H9 (cell line): ENCODE measurements at regions not wholly inside any gene's neighbourhood (a gene's known extent, or its start where the extent isn't known, plus 50 kb on each side); places are given as distances from the start of the nearest gene placed in this dataset.

Experiments used
- DNase-seq: peaks from one replicate; pipeline ENCODE4 v3.0.0-alpha.2; 2017
- H2AFZ ChIP-seq: one replicate; pipeline ENCODE4 v1.6.1; 2013; ENCODE audit warnings: mild to moderate bottlenecking, low read length, control low read depth, moderate library complexity
- H2AK5ac ChIP-seq: 2 replicates; pipeline ENCODE4 v1.6.1; 2013; ENCODE audit warnings: low read length, control low read depth, mixed read lengths; ENCODE audit not compliant: insufficient read length
- H2BK120ac ChIP-seq: one replicate; pipeline ENCODE4 v1.6.1; 2013; ENCODE audit warnings: low read depth, mild to moderate bottlenecking, low read length, control low read depth, inconsistent platforms; ENCODE audit not compliant: poor library complexity, severe bottlenecking
- H2BK12ac ChIP-seq: 2 replicates; pipeline ENCODE4 v1.6.1; 2013; ENCODE audit warnings: low read length, control low read depth, mixed read lengths, low read depth; ENCODE audit not compliant: insufficient read length
- H2BK15ac ChIP-seq: 2 replicates; pipeline ENCODE4 v1.6.1; 2013; ENCODE audit warnings: low read depth, low read length, control low read depth
- H2BK20ac ChIP-seq: one replicate; pipeline ENCODE4 v1.6.1; 2013; ENCODE audit warnings: low read depth, mild to moderate bottlenecking, low read length, control low read depth, inconsistent platforms; ENCODE audit not compliant: poor library complexity, severe bottlenecking
- H2BK5ac ChIP-seq: 2 replicates; pipeline ENCODE4 v1.6.1; 2013; ENCODE audit warnings: low read length, control low read depth, mixed read lengths; ENCODE audit not compliant: insufficient read length
- H3K14ac ChIP-seq: 2 replicates; pipeline ENCODE4 v1.6.1; 2013; ENCODE audit warnings: low read length, control low read depth; ENCODE audit not compliant: insufficient read depth
- H3K18ac ChIP-seq: 2 replicates; pipeline ENCODE4 v1.6.1; 2013; ENCODE audit warnings: low read depth, mild to moderate bottlenecking, mixed read lengths, low read length, control low read depth; ENCODE audit not compliant: insufficient read length
- H3K23ac ChIP-seq: 2 replicates; pipeline ENCODE4 v1.6.1; 2013; ENCODE audit warnings: low read length, control low read depth, mixed read lengths, low read depth; ENCODE audit not compliant: insufficient read length
- H3K23me2 ChIP-seq: 2 replicates; pipeline ENCODE4 v1.6.1; 2013; ENCODE audit warnings: low read depth, mild to moderate bottlenecking, mixed read lengths, low read length, control low read depth; ENCODE audit not compliant: insufficient read length, poor library complexity, severe bottlenecking
- H3K27ac ChIP-seq: 2 replicates; pipeline ENCODE4 v1.5.1; 2013; ENCODE audit warnings: low read length, control low read depth, mixed read lengths, low read depth; ENCODE audit not compliant: insufficient read length
- H3K27me3 ChIP-seq: 2 replicates; pipeline ENCODE4 v1.6.1; 2013; ENCODE audit warnings: low read length, control low read depth, inconsistent platforms; ENCODE audit not compliant: insufficient read depth
- H3K4ac ChIP-seq: 2 replicates; pipeline ENCODE4 v1.6.1; 2013; ENCODE audit warnings: low read depth, mild to moderate bottlenecking, control low read depth, inconsistent platforms, low read length, moderate library complexity
- H3K4me1 ChIP-seq: 2 replicates; pipeline ENCODE4 v1.6.1; 2013; ENCODE audit warnings: low read length, control low read depth, inconsistent platforms; ENCODE audit not compliant: insufficient read depth
- H3K4me2 ChIP-seq: 2 replicates; pipeline ENCODE4 v1.6.1; 2013; ENCODE audit warnings: low read length, control low read depth, mixed read lengths; ENCODE audit not compliant: insufficient read length, insufficient read depth
- H3K56ac ChIP-seq: 2 replicates; pipeline ENCODE4 v1.6.1; 2013; ENCODE audit warnings: low read depth, mild to moderate bottlenecking, mixed read lengths, low read length, control low read depth; ENCODE audit not compliant: insufficient read length
- H3K79me1 ChIP-seq: 2 replicates; pipeline ENCODE4 v1.6.1; 2013; ENCODE audit warnings: low read depth, mild to moderate bottlenecking, moderate library complexity, low read length, control low read depth, inconsistent platforms; ENCODE audit not compliant: insufficient read depth, poor library complexity, severe bottlenecking
- H3K79me2 ChIP-seq: 2 replicates; pipeline ENCODE4 v1.6.1; 2013; ENCODE audit warnings: low read length, control low read depth, inconsistent platforms; ENCODE audit not compliant: insufficient read depth
- H3K9ac ChIP-seq: 2 replicates; pipeline ENCODE4 v1.6.1; 2013; ENCODE audit warnings: low read length, control low read depth, mixed read lengths; ENCODE audit not compliant: insufficient read length; ENCODE audit errors: extremely low read depth
- H3K9me3 ChIP-seq: one replicate; pipeline ENCODE4 v1.6.1; 2013; ENCODE audit warnings: low read depth, low read length, inconsistent platforms; ENCODE audit not compliant: control insufficient read depth
- H3T11ph ChIP-seq: one replicate; pipeline ENCODE4 v1.6.1; 2013; ENCODE audit warnings: mild to moderate bottlenecking, low read length, control low read depth, inconsistent platforms
- H4K20me1 ChIP-seq: one replicate; pipeline ENCODE4 v1.6.1; 2013; ENCODE audit not compliant: control insufficient read depth, insufficient read length, insufficient read depth
- H4K5ac ChIP-seq: 2 replicates; pipeline ENCODE4 v1.6.1; 2013; ENCODE audit warnings: low read depth, mild to moderate bottlenecking, mixed read lengths, low read length, control low read depth; ENCODE audit not compliant: insufficient read length
- H4K8ac ChIP-seq: replicated peaks from 2 replicates; pipeline ENCODE4 v1.6.1; 2013; ENCODE audit warnings: low read length, control low read depth, mixed read lengths, low read depth; ENCODE audit not compliant: insufficient read length
- H4K91ac ChIP-seq: 2 replicates; pipeline ENCODE4 v1.6.1; 2013; ENCODE audit warnings: low read depth, mild to moderate bottlenecking, moderate library complexity, mixed read lengths, low read length, control low read depth; ENCODE audit not compliant: insufficient read length
- H3K27ac Mint-ChIP-seq, 3 experiments: 2 replicates in 2 of 3; 3 replicates in 1 of 3; pipeline ENCODE4 v1.8.0; 2020 to 2021; ENCODE audit warnings: mixed read lengths in 3 of 3, mild to moderate bottlenecking in 1 of 3, moderate library complexity in 1 of 3
- H3K27me3 Mint-ChIP-seq: 2 replicates; pipeline ENCODE4 v1.8.0; 2021; ENCODE audit warnings: low read depth, mild to moderate bottlenecking, moderate library complexity, mixed read lengths
- H3K36me3 Mint-ChIP-seq, 3 experiments: 2 replicates in 2 of 3; 3 replicates in 1 of 3; pipeline ENCODE4 v1.8.0; 2020 to 2021; ENCODE audit warnings: low read depth in 3 of 3, mixed read lengths in 3 of 3; ENCODE audit not compliant: insufficient read depth in 1 of 3
- H3K4me1 Mint-ChIP-seq, 2 experiments: 2 replicates each; pipeline ENCODE4 v1.8.0; 2020; ENCODE audit warnings: mixed read lengths in 2 of 2
- H3K4me3 Mint-ChIP-seq, 2 experiments: 2 replicates in 1 of 2; 3 replicates in 1 of 2; pipeline ENCODE4 v1.8.0; 2020 to 2021; ENCODE audit warnings: mild to moderate bottlenecking in 2 of 2, mixed read lengths in 2 of 2, moderate library complexity in 1 of 2
- H3K9me3 Mint-ChIP-seq, 2 experiments: 2 replicates in 1 of 2; 3 replicates in 1 of 2; pipeline ENCODE4 v1.8.0; 2020; ENCODE audit warnings: mild to moderate bottlenecking in 2 of 2, mixed read lengths in 2 of 2, moderate library complexity in 1 of 2
- WGBS: extraction: QIAGEN DNeasy Blood & Tissue Kit; methylation state at CpG from one replicate; pipeline ENCODE4 v1.1.7; 2013; ENCODE audit warnings: missing lambda C conversion rate, low lambda C conversion rate, mixed read lengths; ENCODE audit not compliant: insufficient read length; ENCODE audit errors: extremely low coverage; 5-methylcytosine and 5-hydroxymethylcytosine counted together
- TF ChIP-seq, protein P1 (sequence below): fragments of 200-600 bp; sonication (generic); conservative IDR thresholded peaks from 3 replicates; pipeline ENCODE4 v1.8.0; 2021; ENCODE audit warnings: antibody characterized with exemption, mild to moderate bottlenecking

DNA sequence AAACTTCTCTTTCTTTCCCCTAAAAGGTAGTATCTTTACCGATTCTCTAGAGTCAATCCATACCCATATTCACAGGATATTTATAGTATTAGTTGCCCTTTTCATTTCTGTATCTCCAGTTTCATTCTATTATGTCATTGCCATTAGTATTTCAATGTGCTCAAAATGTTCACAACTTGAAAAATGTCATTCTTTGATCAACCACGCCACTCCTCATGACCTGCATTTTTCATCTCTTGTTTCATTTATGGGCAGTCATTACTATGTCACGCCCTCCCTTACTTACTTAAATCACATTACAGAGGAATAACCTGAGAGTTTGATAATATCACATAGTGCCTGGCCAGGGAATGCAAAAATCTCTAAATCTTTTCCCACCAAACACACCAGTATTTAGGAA lies 427.3 kb upstream of the GJE1 start:
- no peaks in the 10 kb centered on the region for H3K4me1 Mint-ChIP-seq

More for the DNA sequence above, 427.3 kb upstream of the GJE1 start:
- DNase-seq, result no peak
- H3K27ac ChIP-seq, result no peak overlapping the region
- H4K8ac ChIP-seq, result no peak overlapping the region
- no peaks in the 10 kb centered on the region for H3K4me1 ChIP-seq
- H4K20me1 ChIP-seq, result no peaks in the 10 kb centered on the region
- no peak overlapping the region for H3K14ac ChIP-seq
- H3K4me3 Mint-ChIP-seq, result no peak overlapping the region
- H3K23ac ChIP-seq, result no peak overlapping the region
- H3T11ph ChIP-seq, result no peak overlapping the region
- no peak overlapping the region for H2BK20ac ChIP-seq
- H3K56ac ChIP-seq, result no peak overlapping the region
- no peak overlapping the region for H4K91ac ChIP-seq
- no peaks in the 10 kb centered on the region for H3K27me3 ChIP-seq
- no peak overlapping the region for H3K9ac ChIP-seq
- H2BK120ac ChIP-seq, result no peak overlapping the region
- no peak overlapping the region for H2BK12ac ChIP-seq
- H3K79me1 ChIP-seq, result no peaks in the 10 kb centered on the region
- no peak overlapping the region for H2AK5ac ChIP-seq
- H3K4me2 ChIP-seq, result no peak overlapping the region
- WGBS, result no CpG with 5 or more reads among the region's 3 CpGs
- TF ChIP-seq, protein P1, sequence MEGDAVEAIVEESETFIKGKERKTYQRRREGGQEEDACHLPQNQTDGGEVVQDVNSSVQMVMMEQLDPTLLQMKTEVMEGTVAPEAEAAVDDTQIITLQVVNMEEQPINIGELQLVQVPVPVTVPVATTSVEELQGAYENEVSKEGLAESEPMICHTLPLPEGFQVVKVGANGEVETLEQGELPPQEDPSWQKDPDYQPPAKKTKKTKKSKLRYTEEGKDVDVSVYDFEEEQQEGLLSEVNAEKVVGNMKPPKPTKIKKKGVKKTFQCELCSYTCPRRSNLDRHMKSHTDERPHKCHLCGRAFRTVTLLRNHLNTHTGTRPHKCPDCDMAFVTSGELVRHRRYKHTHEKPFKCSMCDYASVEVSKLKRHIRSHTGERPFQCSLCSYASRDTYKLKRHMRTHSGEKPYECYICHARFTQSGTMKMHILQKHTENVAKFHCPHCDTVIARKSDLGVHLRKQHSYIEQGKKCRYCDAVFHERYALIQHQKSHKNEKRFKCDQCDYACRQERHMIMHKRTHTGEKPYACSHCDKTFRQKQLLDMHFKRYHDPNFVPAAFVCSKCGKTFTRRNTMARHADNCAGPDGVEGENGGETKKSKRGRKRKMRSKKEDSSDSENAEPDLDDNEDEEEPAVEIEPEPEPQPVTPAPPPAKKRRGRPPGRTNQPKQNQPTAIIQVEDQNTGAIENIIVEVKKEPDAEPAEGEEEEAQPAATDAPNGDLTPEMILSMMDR, result no peak
- no peak overlapping the region for H4K5ac ChIP-seq
- no peaks in the 10 kb centered on the region for H3K23me2 ChIP-seq
- no peaks in the 10 kb centered on the region for H3K36me3 Mint-ChIP-seq
- no peak overlapping the region for H2BK5ac ChIP-seq
- H3K9me3 Mint-ChIP-seq, result no peaks in the 10 kb centered on the region
- no peaks in the 10 kb centered on the region for H3K9me3 ChIP-seq
- H2BK15ac ChIP-seq, result no peak overlapping the region
- H2AFZ ChIP-seq, result no peak overlapping the region
- no peak overlapping the region for H3K4ac ChIP-seq
- no peak overlapping the region for H3K18ac ChIP-seq
- H3K27ac Mint-ChIP-seq, result no peak overlapping the region
- no peaks in the 10 kb centered on the region for H3K79me2 ChIP-seq
- H3K27me3 Mint-ChIP-seq, result no peaks in the 10 kb centered on the region
